ENCODE measurements at regions not wholly inside any gene's neighbourhood (a gene's known extent, or its start where the extent isn't known, plus 50 kb on each side); places are given as distances from the start of the nearest gene placed in this dataset.

DNA sequence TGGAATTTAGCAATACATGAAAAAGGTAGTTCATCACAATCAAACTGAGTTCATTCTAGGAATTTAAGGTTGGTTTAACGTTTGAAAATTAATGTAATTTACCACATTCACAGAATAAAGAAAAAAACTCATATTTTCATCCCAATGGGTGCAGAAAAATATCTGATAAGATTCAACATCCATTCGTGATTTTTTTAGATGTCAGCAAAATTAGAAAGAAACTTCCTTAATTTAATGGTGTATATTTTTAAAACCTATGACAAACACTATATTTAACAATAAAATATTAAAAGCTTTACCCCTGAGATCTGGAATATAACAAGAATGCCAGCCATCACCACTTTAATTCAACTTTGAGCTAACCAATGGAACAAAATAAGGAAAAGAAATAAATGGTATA lies 208.7 kb upstream of the CHAC2 start:
- TF ChIP-seq CTCF (IDR thresholded peaks at IDR 0.05) (no peak), POLR2AphosphoS5 (IDR thresholded peaks at IDR 0.05) (no peak), POLR2A (IDR thresholded peaks at IDR 0.05) (no peak), EP300 (IDR thresholded peaks at IDR 0.05) (no peak)

Measured in suprapubic skin (tissue), 4 donors.